NK-92 treated with Interleukin-12 subunit alpha and Interleukin-12 subunit beta, amount 100 ng/mL, for 24 hours (cell line): ENCODE measurements at regions not wholly inside any gene's neighbourhood (a gene's known extent, or its start where the extent isn't known, plus 50 kb on each side); places are given as distances from the start of the nearest gene placed in this dataset.

Source experiments
- DNase-seq: peaks from one replicate; lab custom pipeline; 2025; lab: John Stamatoyannopoulos, UW

DNA sequence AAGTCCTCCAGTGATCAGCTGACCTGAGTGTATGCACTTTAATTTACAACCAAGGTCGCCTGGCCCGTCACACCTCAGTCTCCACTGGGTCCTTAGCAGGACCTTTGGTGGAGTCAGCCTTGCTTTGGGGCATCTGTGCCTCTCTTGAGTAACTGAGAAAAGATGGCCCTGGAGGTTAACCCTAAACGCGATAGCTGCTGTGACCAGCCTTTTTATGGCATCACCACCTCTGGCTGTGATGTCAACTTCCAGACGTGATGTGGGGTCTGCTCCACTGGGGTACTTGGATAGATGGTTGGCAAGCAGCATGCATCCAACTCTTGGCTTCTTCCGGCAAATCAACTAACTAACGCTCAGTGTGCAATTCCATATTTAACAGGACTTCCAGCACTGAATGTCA lies 122.8 kb upstream of the RTL1 start:
- no peak for DNase-seq

DNA sequence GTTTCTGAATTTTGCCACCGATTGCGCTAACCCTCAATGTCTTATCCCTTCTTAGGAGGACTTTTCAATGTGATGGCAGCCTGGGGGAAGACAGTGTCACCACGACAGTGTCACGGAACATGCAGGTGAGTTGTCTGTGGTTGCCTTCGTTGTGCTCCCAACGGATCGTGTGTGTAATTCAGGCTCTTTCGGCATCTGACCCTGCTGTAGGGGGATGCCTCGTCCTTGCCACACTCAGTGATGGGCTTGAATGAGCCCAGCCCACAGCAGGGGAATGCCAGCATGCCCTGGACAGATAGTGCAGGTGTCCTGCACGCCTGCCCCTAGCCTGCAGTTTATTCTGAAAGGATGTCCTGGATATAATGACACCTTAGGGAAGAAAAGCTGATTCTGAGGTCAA lies 123.8 kb upstream of the RTL1 start:
- no peak for DNase-seq

DNA sequence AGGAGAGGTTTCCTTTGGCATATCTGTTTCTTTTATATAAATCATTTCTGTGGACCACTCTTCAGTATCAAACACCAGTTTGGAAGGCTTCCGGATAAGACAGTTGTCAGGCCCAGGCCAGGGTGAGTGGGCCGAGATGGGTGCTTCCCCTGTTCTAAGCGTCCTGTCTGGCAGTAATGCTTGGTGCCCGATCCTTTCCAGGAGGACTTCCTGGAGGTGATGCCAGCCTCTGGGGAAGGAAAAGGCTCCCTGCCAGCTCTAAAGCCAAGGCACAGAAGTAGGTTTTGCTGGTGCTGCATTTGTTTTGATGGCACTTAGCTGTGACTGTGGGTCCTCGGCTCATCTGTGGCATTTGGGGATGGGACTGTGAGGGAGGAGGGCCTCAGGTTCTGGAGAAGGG lies 124.4 kb upstream of the RTL1 start:
- no peak for DNase-seq

DNA sequence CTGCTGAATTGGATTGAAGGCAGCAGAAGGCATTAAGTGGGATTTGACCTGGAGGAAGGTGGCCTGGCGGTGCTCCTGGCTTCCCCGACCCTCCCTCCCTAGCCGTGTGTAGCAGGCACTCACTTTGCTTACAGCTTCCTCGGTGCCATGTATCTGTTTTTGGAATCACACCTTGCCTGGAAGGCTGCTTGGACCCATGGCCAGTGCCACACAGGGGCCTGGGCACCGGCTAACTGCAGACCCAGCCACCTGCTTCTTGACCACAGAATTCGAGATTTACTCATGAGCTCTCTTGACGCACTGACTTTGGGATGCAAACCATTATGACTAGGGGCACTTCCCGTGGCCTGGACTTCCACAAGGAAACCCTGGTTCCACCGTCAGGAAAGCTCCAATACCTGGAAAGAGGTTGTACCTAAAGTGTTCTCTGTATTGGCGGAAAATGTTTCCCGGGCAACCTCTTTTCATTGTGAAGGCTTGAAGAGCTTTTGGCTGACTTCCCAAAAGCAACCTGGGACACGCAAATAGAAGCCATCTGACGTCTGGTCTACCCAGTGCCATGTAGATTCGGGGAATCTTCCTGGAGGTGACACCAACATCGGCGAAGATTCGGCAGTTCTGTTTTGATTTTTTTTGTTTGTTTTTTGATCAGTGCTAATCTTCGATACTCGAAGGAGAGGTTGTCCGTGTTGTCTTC lies 125.6 kb upstream of the RTL1 start:
- DNase-seq: no peak

DNA sequence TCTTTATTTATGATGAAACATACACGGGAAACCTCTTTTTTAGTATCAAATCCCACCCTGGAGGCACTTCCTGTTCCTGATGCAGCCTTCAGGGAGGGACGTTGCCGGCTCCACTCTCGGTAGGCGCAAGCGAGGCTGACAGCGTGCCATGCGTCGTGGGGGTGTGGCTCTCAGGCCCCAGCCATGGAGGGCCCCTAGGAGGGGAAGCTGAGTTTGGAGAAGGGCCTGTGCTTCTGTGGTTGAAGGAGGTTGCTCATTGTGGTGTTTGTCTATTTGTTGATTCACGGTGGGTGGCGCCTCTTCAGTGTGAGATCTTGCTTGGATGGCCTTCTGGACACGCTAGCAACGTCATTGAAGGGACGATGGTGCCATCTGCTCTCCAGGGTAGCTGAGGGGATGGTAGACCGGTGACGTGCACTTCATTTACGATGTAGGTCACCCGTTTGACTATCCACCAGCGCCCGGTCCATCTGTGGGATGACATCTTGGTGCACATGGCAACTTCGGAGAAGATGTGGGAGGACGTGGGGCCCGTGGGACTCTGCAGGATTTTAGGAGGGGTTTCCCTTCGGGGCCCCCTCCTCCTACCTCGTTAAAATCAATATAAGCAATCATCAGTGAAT lies 126.3 kb upstream of the RTL1 start:
- DNase-seq: no peak

DNA sequence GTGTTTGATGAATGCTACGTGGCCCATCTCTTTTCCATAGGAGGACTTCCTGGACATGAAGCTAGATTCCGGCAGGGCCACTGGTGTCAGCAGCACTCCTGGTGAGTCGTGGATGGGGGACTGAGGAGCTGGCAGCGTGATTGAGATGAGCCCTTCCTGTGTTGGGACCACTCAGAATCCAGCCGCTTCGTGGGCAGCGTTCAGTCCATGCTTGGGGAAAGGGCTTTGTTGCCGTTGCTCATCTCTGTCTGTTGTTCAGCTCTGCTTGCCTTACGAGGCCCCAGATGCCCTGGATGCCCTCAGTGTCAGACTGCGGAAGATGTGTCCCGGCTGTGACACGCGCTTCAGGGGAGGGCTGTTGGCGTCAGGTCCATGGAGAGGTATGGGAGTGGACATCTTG lies 127.1 kb upstream of the RTL1 start:
- no peak for DNase-seq

DNA sequence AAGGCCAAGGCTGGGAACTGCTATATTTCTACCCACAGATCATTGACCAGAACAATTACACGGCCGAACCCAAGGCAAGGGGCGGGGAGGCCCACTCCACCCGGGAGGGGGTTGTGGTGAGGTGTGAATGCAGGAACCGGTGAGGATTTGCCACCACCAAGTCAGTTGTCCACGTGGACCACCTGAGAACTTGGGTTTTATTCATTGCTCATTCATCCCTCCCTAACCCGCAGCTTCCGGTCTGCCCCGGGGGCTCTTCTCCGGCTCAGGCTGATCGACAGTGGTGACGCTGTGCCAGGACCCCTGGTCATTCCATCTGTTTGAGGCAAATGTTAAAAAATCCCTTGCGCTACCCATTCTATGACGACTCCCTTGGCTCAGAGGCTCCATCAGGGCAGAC lies 127.7 kb upstream of the RTL1 start:
- no peak for DNase-seq

DNA sequence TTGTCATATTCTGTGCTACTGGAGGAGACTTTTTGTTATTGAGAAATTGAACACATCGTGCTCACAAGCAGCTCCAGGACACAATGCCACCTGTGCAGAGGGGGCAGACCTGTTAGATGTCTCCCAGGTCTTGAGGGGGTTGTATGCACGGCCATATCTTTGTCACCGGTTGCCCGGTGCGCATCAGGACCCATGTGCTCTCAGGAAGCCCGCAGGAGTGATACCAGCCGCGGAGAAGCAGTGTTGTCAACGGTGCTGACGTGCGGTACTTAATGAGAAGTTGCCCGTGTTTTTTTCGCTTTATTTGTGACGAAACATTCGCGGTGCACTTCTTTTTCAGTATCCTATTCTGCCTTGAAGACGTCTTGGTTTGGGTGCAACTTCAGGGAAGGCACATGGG lies 128.2 kb upstream of the RTL1 start:
- no peak for DNase-seq

DNA sequence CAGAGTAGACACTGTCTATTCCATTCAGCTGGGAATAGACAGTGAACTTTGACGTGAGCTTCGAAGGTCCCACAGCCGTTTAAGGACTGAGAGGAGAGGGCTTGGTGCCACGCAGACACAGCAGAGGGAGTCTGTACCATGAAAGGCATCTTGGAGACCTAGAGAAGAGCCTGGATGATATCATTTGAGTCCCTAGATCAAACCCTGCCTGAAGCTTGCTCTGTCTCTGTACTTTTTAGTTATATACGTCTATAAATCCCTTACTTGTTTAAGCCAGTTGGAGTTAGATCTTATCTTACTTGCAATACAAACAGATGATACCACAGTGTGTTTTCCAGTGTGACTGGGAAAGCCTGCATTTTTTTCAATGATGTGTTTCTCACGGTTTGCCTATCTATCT lies 128.9 kb upstream of the RTL1 start:
- no peak for DNase-seq

DNA sequence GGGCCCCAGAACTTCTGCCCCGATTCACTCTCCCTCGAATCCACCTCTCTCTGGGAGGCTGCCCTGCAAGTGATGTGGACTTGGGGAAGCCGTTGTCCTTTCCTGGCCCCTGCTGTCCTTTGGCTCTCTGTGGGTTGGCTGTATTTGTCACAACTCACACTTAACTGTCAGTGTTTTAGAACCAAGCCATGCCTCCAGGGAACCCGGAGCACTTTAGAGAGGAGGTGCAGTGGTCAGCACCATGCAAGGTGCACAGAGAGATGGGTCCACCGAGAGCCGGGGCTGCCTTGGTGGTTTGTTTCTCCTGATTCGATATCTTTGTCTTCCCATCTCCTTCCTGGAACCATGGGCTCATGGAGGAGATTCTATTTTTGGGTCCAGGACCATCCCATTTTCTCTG lies 129.5 kb upstream of the RTL1 start:
- no peak for DNase-seq

DNA sequence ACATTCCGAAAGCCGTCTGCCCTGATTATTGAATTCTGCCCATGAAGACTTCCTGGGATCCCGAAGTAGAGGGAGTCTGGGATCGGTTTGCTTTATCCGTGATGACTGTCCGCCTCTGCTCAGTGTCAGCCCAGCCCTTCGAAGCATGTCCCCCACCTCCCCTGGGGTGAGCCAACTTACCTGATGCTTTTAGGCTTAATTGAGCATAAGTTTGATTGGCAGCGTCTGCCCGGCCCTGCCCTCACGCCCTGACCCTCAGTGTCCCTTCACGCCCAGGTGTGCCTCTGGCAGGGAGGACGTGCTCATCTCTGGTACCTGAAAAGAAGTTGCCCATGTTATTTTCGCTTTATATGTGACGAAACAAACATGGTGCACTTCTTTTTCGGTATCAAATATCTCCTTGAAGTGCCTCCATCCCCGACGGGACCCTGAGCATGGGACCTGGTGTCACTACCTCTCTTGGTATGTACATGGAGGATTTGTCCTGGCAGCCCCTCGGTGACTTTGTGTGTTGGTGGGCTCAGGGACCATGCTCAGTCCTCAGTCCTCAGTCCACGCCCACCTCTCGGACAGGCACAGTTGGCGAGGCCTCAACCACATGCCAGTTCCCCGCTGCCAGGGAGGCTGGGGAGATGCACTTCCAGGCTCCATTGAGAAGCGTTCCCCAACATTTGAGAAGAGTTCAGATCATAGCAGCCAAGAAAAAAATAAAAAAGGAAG lies 130.1 kb upstream of the RTL1 start:
- no peak for DNase-seq

DNA sequence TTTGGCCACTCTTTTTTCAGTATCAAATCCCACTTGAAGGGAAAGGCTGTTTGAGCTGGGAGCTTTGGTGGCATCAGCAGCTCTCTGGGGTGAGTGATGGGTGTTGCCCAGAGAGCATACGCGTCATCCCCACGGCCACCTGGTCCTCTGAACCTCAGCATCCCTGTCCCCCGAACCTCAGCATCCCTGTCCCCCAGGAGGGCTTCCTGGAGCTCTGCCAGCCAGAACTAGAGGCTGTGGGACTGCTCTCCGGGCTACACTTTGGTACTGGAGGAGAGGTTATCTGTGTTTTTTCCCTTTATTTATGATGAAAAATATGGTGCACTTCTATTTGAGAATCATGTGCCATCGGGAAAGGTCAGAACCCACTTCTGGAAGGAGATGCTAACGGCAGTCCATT lies 131.5 kb upstream of the RTL1 start:
- no peak for DNase-seq

DNA sequence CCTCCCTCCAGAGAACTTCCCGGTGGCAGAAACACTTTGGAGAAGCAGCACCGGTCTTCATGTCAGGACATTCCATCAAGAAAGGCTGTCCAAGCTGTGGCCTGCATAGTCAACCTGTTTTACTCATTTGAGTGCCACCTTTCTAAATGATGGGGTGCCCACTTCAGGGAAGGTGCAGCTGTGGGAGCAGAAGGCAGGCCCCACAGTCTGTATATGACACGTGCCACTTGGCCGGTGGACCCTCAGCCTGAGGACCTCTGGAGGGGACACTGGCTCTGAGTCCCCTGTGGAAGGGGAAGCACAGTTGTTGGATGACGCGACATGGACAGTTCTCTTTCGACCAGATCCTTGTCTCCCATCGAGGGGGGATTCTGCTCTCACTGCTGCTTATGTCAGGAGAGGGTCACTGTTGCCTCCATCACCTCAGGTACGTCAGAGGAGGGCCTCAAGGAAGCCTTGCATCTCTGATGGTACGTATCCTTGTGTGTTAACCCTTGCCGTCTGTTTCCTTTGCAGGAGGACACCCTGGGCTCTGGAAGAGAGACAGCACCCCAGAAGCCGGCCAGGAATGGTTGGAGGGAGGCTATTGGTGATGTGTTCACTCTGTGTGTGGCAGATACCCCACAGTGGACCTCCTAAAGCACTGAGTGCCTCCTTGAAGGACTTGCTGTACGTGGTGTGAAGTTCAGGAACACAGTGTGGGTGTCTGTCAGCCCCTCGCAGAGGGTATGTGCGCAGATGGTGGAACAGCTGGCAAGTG lies 132.1 kb upstream of the RTL1 start:
- no peak for DNase-seq

DNA sequence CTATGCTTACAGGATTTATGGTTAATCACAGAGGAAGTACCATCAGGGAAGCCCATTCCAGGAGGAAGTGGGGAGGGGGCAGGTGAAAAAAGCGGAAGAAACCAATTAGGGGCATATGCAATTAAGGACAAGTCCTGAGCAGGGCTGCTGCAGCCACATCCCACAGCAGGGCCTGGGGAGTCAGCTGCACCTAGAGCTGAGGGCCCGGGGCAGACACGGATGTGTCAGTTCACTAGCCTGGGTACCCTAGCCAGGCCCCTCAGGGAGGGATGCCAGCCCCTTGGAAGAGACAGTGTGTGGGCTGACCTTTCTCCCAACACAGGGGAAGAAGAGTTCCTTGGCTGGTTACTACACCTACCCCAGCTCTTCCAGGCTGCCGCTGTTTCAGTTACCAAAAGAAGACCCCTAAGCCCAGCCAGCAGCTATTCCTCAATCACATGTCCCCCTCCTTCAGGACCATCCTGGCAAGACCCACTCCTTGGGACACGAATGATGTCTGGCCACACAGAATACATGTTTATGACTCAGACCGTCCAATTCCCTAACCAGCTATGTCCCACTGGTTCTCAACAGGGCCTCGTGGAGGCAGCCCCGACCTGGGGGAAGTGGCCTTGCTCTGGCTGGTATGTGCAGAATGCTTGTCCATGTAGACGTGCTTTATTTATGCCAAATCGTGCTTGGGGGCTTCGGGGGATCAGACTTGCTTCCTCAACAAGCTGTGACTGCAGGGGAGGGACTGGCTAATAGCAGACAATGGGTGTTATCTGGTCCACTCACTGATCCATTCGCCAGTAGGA lies 133.7 kb upstream of the RTL1 start:
- DNase-seq: no peak

DNA sequence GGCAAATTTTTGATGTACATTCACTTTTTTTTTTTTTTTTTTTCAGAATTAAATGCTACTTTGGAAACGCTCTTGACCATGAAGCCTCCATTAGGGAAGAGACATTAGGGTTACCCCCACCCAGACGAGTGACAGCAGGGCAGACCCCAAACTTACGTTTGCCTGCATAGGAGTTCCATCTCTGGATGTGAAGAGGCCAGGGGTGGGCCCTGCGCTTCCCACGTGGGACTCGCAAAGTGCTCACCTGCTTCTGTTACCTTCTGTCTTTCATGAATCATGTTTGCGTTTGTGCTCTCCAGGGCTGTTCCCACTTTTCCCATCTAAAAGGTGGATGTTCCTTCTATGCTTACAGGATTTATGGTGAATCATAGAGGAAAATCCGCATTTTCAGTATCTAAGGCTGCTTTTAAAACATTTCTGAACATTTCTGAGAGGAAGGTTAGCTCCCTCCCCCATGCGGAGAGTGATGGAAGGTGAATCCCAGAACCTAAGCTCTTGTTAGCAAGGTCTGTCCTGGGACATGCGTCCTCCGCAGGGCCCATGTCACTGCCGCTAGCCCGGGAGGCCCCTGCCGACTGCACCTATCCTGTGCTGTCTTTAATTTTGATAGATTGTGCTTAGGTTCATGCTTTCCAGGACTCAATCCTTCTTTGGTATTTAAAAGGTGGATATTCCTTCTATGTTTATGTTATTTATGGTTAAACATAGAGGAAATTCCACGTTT lies 135.7 kb upstream of the RTL1 start:
- DNase-seq: no peak

DNA sequence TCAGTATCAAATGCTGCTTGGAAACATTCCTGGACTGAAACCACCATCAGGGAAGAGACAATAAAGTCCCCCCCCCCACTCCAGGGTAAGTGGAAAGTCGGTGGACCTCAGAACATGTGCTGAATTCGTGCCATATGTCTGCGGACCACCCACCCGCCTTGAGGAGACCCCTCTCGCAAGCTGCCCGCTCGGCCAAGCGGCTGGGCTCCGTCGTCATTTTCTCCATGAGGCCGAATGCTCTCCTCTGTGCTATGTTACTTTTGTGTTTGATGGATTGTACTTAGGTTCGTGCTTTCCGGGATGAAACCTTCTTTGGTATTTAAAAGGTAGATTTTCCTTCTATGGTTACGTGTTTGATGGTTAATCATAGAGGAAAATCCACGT lies 136.2 kb upstream of the RTL1 start:
- no peak for DNase-seq

DNA sequence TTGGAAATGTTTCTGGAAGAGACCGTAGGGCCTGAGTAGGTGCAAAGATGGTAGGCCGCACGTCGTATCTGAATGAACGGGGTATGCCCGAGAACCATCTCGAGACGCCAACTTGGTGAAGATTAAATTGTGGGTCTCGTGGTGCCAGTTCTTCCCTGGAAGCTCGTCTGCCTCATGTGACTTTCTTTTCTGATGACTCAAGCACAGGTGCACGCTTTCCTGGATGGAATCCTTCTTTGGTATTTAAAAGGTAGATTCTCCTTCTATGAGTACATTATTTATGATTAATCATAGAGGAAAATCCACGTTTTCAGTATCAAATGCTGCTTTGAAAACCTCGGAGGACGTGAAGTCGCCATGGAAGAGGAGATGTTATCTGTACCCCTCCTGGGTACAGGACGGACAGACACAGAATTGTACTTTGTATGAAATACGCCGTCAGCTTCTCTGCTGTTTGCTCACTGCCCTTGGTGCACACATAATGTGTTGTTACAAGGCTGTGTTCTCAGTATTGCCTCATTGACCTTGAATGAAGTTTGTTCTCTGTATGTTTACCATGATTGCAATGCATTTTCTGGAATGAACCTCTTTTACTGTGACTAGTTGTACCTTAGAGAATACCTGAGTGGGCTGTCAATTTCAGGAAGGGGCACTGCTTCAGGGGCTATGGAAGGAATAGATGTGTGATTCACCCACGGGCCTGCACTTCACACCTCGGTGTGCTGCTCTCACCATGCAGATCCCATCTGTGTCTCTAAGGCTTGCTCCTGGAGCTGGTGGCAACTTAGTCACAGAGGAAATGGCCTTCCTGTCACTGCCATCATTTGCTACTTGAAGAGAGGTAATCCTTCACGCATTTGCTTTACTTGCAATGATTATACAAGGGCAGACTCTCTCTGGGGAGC lies 137.3 kb upstream of the RTL1 start:
- DNase-seq: no peak

DNA sequence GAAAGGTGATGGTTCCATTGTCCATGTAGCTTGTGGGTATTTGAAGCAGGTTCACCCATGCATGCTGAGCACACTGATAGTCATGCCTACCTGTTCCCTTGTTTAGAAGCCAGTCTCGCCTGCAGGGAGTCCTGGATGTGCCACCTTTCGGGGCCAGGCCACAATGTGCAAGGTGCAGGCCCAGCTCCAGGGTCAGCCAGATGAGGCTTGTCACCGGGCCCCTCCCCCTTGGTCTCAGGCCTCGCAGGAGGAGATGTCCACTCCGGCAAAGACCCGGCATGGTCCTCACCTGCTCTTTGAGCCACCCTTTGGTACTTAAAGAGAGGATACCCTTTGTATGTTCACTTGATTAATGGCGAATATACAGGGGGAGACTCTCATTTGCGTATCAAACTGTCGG lies 140.4 kb upstream of the RTL1 start:
- no peak for DNase-seq

DNA sequence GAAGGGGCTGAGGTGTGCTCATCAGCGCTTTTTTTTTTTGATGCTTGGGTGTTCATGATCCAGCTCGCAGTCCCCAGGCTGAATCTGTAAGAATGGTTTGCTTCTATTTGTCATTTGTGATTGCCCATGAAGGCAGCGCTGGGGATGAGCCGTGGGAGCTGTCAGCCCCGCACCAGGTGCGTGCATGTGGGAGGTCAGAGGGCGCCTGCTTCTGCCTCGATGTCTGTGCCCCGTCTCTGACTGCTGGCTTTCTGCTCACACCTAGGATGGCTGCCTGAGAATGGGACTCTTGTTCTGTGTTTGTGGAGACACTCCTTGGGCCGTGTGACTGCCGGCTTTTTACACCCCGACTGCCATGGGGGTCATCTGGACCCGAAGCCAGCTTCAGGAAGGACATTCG lies 141.2 kb upstream of the RTL1 start:
- DNase-seq: no peak

DNA sequence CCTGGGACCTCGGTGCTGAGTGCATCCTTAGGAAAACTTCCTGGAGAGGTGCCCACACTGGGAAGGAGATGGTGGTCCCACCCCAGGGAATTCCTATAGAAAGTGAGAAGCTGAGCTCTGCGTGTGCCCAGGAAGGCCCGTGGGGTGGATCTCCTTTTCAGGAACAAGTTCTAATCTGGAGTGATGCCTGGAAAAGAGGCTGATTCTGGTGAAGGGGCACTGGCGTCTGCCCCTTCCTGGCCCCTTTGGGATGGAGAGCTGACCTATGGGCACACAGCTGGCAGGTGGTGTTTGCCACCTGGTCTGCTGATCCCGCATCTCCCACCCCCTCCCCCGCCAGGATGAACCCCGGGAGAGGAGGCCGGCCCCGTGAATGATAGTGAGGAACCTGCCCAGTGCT lies 142.0 kb upstream of the RTL1 start:
- DNase-seq: no peak
